Stimulated activated CD4-positive, alpha-beta T cell treated with anti-CD3 and anti-CD28 coated beads, Interleukin-1b, Interleukin-23, amount 100 ng/mL, for 48 hours (primary cell): ENCODE measurements at regions not wholly inside any gene's neighbourhood (a gene's known extent, or its start where the extent isn't known, plus 50 kb on each side); places are given as distances from the start of the nearest gene placed in this dataset.

Experiments
- DNase-seq: peaks from one replicate; pipeline ENCODE4 v3.0.0-alpha.2; 2020

DNA sequence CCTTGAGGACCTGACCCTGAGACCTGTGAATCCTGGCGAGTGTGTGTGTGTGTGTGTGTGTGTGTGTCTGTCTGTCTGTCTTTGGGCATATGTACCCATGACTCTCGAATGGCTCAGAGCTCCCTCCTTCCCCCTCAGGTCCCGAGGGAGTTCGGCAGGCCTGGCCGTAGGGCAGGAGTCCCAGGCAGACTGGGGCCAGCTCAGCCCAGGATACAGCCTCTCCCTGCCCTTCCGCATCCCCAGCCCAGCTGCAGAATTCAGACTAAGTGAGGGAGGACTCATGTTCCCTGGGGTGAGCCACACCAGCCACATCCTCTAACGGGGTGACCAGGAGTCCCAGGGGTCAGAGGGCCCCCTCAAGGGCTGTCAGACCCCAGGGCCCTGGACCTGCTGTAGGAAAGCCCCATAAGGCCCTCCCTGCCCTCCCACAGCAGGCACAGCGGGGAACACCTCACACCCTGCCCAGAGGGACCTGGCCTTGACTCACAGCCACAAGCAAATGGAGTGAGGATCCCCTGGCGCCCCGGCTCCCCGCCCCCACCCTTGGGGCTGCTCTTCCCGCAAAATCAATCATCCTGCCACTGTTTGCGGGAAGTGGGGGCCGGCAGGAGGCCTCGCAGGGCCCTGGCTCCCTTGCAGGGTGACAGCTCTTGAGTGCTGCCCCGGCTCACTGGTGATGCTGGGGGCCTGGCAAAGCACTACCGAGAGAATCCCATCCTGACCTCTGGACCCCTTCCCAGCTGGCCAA, 101.7 kb upstream of the CASZ1 start:
- no peak for DNase-seq

DNA sequence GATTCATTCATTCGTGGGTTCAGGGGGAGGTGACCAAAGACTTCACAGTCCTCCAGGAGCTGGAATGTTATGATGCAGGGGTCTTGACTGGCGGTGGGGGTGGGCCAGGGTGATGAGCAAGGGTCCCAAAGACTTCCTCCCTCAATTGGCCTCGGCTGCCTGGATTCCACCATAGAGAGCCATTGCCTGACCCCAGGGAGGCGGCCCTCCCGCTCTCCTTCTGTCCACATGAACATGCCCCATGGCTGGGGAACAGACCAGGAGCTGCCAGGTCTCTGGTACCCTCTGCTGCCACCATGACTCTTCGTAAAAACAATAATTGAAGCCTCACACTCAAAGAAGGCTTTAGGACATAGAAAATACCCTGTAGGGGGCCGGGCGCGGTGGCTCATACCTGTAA, 102.5 kb upstream of the CASZ1 start:
- DNase-seq, result no peak

DNA sequence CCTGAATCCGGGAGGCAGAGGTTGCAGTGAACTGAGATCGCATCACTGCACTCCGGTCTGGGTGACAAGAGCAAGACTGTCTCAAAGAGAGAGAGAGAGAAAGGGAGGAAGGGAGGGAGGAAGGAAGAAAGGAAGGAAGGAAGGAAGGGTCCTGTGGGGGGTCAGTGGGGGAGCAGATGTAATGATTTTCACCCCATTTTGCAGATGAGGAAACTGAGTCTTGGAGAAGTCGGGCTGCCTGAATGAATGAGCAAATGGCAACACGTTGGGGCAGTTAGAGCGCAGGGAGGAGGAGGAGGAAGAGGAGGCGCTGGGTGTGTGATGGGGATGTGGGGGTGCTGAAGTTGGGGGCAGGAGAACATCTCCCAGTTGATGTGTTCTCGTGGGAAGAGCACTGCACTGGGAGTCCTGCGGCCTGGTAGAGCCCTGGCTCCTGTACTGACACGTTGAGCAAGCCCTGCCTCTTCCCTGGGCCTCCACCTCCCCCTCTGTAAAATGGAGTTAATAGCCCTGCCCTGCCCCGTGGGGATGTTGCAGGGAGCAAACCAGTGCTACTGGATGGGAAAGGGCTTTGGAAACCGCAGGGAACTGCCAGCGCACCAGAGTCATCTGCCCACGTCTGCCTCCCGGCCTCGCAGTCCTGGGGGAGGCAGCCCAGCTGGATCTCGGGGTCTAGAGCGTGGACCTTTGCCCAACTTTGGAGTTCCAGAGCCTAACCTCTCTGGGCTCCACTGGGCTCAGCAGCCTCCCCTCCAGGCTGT, 103.2 kb upstream of the CASZ1 start:
- no peak for DNase-seq

DNA sequence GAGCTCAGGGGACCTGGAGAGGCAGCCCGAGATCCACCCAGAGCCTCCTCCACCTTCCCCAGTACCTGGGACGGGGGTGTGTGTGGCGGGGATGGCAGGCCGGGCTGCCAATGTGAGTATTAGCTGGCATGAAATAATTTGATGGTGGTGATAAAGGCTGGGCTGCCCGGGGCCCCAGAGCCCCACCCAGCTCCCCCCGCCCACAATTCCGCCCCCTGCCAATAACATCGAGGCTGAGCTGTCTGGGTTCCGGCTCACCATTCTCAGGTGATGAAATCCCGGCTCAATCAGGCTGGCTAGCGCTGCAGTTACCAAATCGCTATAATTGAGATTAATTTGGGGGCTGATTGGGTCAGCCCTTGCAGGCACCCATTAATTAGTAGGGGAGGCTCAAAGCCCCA, 103.8 kb upstream of the CASZ1 start:
- DNase-seq, result no peak

DNA sequence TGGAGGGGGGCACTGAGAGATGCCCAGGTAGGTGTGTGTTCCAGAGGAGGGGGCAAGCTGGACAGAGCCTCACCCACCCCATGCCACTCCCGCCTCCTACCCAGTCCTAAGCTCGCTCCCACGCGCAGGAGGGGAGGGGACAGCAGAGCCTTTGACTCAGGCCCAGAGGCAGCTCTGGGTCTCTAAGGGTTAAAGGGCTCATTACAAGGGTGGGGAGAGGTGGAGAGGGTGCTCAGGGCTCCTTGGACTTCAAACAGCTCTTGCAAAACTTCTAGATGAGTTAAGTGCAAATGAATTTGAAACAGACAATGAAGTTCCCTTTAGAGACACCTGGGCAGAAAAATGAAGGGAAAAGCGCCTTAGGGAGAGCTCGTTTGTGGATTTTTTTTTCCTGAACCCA, 104.2 kb upstream of the CASZ1 start:
- no peak for DNase-seq

DNA sequence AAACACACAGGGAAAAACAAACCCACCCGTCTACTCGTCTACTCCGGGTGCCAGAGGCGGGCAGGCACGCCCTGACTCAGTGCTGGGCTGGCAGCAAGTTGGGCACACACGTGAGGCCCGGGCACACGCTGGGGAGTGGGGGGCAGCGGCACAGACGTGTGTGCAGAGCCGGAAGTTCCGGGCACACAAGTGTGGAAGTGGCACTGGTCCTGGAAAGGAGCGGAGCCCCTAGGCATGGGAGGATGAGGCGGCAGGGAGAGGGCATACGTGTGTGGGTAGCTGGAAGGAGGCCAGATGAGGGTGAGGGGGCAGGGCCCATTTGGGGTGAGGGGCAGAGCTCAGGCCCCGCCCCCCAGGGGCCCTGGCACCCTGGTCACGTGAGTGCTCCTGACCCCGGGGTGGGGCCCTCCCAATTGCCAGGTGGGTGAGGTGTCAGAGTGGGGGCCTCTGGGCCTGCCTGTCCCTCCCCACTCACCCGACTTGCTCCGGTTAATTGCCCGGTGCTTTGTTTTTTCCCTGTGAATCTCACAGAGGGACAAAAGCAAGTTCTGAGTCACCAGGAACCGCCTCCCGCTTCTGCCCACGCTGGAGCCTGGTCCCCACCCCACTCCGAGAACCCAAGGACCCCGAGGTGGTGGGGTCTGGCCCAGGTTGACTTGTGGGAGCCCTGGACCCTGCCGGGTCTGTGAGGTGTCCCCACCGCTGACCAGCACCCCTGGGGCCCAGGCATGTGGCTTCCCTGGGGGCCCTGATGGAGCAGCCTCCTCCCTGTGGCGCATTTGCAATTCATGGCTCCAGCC, 104.8 kb upstream of the CASZ1 start:
- no peak for DNase-seq

DNA sequence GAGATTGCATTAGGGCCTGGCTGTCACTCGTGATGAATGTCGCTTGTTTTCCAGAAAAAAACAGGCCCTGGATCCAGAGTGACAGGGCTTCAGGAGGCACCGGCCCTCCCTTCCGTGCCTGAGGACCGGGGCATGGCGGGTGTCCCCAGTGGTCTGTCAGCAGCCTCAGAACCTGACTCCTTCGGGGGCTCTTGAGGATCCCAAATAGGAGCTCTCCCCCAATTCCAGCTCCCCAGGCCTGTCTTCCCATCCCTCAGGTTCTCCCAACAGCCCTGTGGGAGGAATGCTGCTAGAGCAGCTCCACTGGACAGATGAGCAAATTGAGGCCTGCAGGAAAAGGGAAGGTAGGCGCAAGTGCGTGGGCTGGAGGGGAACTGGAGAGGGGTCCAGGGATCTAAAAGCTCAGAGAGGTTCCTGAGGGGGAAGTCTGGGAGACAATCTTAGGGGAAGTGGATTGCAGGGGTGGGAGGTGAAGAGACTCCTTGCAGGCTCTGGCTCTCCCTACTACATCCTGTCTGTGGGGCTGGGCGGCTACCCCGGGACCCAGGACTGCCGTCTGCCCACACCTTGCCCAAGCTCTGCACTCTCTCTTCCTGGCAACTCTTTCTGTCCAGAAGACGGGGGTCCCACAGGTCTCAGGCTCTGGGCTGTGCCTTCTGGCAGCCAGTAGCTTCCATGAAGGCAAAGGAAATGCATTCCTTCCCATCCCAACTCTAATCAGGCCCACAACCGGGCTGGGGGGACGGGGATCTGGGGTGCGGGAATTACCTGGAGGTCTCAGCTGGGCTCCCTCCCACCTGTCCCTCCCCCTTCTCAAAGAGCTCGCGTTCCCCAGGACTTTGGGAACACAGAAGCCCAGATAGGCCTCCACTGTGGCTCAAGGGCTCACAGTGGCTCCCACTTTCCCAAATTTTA, 105.7 kb upstream of the CASZ1 start:
- no peak for DNase-seq

DNA sequence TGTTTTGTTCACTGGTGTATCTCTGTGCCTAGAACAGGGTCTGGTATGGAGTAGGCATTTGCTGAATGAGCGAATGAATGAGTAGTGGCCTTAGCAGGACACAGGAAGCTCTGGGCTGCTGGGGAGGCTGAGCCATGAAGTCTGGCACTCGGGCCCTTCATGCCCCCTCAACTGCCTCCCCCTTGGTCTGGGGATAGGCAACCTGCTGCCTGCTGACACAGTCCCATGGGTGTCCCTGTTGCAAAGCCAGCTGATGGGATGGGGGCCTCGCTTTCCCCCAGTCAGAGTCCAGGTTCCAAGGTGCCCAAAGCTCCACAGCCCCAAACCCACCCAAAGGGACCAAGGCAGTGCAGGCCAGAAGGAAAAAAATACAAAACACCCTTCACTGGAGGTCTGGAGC, 107.0 kb upstream of the CASZ1 start:
- DNase-seq, result no peak

DNA sequence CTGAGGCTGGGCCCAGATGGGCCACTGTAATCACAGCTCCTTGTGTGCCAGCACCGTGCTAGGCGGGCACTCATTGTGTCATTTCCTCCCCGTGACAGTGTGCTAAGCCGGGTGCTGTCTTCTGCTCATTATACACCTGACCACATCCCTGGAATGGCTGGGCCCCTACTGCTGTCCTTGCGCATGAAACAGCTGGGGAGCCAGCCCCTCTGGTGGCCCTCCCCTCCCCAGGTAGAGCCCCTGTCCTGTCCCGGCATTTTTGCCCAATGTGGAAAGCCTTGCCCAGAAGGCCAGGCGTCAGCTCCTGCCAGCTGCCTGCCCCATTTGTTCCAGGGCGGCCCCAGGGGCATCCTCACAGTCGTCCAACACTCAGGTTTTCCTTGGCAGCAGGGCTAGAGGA, 107.4 kb upstream of the CASZ1 start:
- no peak for DNase-seq

DNA sequence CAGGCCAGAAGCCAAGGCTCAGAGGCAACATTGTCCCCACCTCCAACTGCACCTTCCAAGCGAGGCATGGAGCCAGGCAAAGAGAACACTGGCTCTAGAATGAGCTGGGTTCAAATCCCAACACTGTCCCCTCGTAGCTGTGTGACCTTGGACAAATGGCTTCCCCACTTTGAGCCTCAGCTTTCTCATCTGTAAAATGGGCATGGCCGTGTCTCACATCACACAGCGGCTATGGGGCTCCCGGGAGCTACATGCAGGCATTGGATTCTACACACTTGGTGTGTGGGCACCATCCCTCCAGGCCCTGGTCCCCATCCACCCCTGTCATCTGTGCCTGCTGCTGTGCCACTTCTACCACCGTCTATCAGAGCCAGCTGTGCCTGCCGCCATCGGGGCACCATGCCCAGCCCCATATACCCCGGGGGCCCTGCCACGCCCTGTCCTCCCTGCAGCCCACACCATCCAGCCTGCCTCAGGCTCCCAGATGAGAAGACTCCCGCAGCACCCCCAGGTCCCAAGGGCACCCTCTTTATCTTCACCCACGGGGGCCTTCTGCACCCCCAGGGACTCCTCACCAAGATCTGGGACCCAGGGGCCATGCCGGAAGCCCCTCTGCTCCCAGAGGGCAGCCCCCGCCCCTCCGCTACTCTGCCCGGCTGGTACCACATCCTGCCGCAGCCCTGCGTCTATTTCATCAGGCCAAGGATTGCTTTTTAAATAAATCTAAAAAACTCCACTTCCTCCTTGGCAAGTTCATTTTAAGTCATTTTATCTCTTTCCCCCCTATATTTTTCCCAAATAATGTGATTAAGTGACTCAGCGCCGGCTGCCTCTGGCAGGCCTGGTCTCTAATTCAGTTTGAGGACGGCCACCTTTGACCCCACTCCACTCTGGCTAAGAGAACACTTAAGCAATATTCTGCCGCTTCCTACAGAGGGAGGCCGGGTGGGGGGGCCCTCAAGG, 107.8 kb upstream of the TARDBP start:
- DNase-seq, result no peak

DNA sequence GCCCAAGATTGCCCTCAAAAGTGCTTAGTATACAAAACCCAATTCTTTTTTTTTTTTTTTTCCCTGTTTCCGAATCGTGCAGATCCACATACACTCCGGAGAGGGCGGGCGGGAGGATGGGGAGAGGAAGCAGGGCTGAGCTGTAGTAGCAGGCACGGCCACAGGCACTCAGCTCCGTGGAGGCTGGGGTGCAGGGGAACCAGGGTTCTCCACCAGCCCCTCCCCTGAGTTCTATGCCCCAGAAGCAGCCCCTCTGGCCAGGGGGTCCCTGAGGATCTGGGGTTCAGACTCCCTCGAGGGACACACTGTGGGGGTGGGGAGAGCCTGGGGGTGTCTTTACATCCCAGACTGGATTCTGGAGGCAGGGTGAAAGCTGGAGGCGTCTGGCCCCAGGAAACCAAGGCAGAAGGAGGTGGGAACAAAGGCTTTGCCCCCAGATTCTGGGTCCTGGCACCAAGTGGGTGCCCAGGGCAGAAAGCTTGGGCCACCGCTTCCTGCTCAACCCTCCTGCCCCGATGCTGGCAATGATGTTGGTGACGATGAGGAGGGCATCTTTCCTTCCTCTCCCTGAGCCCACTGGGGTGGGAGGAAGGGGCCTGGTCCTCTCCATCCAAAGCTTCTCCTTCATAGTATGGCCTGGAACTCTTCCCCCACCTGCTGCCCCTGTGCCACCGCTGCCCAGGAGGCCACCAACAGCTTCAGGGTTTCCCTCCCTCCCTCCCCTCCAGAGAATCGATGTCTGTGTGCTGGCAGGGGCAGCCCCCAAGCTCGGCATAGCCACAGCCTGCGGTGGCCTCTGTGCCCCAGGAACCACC, 106.4 kb upstream of the TARDBP start:
- DNase-seq, result no peak

DNA sequence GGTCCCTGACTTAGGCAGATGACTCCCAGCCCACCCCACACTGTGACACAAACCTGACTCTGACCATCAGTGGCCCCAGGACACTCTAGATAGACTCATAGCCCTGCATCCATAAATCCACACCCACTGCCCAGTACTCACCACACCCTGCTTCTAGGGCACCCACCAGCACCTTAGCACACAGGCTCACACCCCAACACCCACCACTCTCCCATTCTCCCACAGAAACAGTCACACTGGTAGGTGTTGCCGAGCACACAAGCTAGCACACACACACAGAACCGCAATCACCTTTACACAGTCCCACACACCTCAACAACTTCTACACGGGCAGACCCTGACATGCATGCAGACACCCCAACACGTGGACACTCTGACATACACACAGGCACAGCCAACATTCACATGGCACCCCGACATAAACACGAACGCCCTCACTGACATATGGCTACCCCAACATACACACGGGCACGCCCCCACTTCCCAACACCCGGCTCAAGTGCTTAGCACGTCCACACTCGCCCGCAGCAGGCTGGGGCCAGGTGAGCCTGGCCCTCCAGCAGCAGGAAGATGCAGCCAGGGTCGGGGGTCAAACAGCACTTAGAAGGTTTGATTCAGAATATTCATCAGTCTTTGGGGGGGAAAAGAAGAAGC, 105.5 kb upstream of the TARDBP start:
- DNase-seq, result no peak

DNA sequence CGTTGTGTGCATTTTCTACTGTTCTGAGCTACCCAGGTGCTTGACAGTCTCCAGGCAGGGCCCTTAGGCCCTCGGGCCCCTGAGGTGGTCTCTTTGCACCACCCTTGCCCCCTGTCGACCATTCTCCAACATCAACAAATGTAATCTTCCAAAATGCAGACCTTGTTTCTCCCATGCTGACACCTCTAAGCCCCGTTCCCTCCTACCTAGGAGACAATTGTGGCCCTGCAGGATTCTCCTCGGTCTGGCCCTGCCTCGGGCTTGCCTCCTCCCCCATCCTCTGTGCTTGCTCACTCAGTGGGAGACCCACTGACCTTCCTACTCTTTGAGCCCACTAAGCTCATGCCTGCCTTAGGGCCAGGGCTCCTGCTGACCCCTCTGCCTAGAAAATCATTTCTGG, 104.2 kb upstream of the TARDBP start:
- DNase-seq, result no peak

DNA sequence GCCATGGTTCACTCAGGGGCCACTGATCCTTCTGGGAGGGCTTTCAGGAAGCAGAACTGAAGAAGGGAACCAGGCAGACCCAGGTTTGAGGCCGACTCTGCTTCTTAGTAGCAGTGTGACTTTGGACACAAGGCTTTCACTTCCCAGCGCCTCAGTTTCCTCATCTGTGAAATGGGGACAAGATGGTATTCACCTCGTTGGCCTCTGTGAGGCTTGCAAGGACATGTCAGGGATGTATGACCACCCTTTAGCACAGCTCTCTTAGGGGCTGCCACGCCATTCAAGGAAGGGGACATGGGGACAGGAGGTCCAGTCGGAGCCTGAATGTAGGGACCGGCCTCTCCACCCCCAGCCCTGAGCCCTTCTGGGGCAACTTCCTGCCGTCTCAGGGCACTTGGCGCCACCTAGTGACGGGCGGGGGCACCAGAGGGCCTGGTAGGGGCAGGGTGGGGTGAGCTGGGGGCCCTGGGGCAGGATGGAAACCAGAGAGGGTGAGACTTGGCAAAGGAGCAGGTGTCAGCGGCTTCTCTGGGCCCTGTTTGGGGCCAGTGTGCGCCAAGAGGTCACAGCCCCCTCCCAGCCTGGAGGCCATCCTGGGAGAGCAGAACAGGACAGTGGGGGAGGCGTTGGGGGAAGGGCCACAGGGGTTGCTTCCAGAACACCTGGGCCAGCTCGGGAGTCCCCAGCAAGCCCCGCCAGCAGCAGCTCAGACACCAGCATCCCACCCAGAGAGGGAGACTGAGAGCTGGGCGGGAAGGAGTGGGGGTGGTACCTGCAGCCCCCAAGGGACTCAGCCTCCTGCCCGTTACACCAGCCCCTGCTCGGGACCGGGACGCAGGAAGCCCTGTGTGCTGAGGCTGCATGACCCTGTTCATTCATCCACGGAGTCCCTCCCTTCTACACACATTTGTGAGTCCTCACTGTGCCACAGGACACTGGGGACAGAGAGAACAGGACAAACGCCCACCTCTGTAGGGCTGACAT, 102.5 kb upstream of the TARDBP start:
- peak; percentile 72 for DNase-seq

DNA sequence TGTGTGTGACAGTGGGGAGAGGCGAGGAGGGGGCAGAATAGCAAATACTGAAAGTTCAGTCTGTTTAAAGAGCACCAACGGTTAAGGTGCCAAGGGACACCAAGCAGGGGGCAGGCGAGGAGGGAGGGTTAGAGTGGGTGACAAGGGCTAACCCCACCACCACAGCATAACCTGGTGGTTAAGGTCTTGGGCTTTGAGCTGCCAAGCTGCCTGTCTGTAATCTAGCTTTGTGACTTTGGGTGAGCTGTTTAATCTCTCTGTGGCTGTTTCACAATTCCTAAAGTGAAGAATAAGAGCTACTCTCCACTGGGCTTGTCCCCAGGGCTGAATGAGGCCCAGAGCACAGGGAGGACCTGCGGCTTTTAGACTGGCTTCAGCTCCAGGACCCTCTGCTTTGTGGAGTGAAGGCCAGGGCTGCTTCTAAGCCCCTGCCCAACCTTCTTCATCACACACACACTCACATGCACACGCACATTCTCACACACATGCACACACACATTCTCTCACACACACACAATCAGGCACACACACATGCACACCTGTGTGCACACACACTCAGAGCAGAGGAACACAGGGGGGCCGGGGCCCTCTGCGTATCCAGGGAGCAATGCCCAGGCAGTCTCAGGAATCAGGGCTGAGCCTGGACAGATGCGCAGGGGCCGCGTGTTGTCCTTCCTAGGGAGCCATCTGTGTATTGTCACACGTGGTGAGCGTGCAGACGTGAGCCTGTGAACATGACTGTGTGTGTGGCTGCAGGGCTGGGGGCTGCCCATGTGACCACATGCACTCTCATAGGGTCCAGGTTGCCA, 101.6 kb upstream of the TARDBP start:
- DNase-seq, result no peak

DNA sequence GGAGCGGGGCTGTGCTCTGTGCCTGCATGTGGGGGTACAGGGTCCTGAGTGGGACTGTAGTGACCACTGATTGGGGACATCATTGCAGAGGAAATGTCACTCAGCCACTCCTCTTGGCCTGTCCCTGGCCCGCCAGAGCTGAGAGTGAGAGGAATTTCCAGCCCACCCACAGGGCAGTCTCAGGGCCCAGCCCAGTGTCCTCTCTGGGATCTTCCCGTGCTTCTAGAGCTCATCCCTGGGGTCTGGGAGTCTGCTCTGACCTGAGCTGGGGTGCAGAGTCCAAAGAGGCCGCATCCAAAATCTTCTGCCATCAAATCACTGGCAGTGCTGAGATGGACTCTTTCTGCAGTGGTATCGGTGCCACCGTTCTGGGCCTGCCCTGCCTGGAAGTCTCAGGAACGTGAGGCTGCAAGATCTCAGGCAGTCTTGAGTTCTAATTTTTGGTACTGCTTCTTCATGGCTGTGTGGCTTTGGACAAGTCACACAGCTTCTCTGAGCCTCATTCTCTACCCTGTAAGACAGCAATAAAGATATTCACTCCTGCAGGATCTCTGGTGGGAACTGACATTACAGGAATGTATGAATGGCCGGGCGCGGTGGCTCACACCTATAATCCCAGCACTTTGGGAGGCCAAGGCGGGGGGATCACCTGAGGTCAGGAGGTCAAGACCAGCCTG, 100.8 kb upstream of the TARDBP start:
- no peak for DNase-seq

DNA sequence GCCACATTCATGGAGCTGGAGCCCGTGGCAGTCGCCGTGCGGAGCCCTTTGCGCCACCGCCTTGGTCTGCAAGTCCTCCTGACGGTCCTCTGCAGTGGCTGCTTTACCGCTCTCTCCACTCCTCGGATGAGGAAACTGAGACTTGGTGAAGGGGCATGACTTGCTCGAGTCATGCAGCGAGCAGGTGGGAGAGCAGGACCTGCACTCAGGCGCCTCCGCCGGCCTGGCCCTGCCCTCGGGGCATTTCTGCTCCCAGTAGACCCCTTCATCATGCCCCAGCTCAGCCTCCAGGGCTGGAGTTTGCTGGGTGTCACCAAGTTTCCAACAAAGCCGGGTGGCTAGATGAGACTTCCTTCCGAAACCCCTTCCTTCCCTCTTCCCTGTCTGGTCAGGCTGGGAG, 100.0 kb upstream of the TARDBP start:
- no peak for DNase-seq
